ENCODE measurements at regions not wholly inside any gene's neighbourhood (a gene's known extent, or its start where the extent isn't known, plus 50 kb on each side); places are given as distances from the start of the nearest gene placed in this dataset.
A peak's percentile ranks its signal among the peaks of the same experiment; 100 is the strongest.

GRCh38 chr2:22878121-22878520 is 506.9 kb upstream of the KLHL29 start:
- H3K4me3 ChIP-seq (ENCODE audit: low read length): no peak overlapping the region
- no CpG with 5 or more reads among the region's 2 CpGs for WGBS (ENCODE audit: insufficient coverage, low lambda C conversion rate)

DNA sequence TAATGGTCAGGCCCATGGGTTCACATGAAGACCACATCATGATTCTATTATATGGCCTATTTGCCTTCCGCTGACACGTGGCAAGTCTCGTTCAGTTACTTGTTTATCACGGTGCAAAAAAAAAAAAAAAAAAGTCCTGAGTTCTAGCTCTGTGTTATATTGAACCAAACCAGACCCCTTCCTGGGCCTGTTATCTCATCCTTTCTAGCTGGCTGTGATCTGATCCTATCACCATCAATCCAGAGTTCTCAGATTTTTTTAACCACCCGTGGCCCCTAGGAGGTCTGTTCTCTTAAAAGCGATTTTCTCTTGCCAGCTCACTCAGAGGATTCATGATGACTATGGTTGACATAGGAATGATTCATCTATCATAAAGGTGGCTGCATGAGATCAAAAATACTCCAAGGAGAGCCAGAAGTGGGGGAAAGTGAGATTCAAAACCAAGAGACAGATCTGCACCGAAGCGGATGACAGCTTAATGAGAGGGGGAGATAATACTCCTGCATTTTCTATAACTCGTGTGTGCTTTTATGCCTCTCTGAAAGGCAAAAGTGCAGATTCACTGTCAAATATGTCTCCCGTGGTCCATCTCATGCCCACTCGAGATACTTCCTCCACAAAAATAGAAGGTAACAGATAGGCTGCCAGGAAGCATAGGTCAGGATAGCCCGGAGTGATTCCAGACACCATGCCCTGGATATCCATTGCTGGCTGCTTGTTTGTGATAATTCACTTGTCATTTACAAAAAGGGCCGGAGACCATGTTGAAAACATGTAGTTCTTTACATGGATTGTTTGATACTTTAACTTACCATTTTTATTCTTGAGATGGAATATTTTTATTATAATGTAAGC is 505.7 kb upstream of the KLHL29 start:
- no peak overlapping the region for H3K27ac ChIP-seq (ENCODE audit: low read length)
- H3K36me3 ChIP-seq (ENCODE audit: control insufficient read depth, insufficient read depth, low read length): no peaks in the 10 kb centered on the region
- no peaks in the 10 kb centered on the region for H3K9me3 ChIP-seq (ENCODE audit: control insufficient read depth, low read depth, low read length)
- H3K4me3 ChIP-seq (ENCODE audit: low read length): no peak overlapping the region
- WGBS (ENCODE audit: insufficient coverage, low lambda C conversion rate): 89% methylated on average over 3 of the region's 13 CpGs
- H3K4me1 ChIP-seq (ENCODE audit: control insufficient read depth, insufficient read depth, low read length): peaks cover 4% of the 10 kb centered on the region
- no peak for DNase-seq
- H3K27me3 ChIP-seq (ENCODE audit: control insufficient read depth, insufficient read depth, low read length): no peaks in the 10 kb centered on the region

More at GRCh38 chr2:22878121-22878520, 506.9 kb upstream of the KLHL29 start:
- no peak for DNase-seq
- no peak overlapping the region for H3K27ac ChIP-seq (ENCODE audit: low read length)
- no peaks in the 10 kb centered on the region for H3K36me3 ChIP-seq (ENCODE audit: control insufficient read depth, insufficient read depth, low read length)
- H3K4me1 ChIP-seq (ENCODE audit: control insufficient read depth, insufficient read depth, low read length): peaks cover 4% of the 10 kb centered on the region
- no peaks in the 10 kb centered on the region for H3K9me3 ChIP-seq (ENCODE audit: control insufficient read depth, low read depth, low read length)
- no peaks in the 10 kb centered on the region for H3K27me3 ChIP-seq (ENCODE audit: control insufficient read depth, insufficient read depth, low read length)

DNA sequence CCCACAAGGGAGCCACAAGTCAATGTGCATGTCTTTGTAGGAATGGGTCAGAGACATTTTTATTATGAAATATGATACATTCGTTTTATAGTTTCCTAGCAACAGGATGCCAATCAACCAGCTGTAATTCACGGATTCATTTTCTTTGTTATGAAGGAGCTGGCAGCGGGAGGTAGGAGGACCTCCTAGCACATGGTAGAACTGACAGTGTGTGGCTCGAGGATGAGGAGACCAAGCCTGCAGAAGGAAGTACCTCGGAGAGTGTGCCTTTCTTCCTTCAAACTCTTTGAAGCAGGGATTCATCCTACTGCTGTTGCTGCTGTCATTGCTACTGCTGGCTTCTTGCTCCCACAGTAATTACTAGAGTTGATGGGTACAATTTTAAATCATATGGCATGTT is 504.8 kb upstream of the KLHL29 start:
- DNase-seq: no peak
- H3K27me3 ChIP-seq (ENCODE audit: control insufficient read depth, insufficient read depth, low read length): no peaks in the 10 kb centered on the region
- H3K27ac ChIP-seq (ENCODE audit: low read length): no peak overlapping the region
- H3K4me1 ChIP-seq (ENCODE audit: control insufficient read depth, insufficient read depth, low read length): peaks cover 4% of the 10 kb centered on the region
- H3K4me3 ChIP-seq (ENCODE audit: low read length): no peak overlapping the region
- WGBS (ENCODE audit: insufficient coverage, low lambda C conversion rate): no CpG with 5 or more reads among the region's 5 CpGs
- no peaks in the 10 kb centered on the region for H3K36me3 ChIP-seq (ENCODE audit: control insufficient read depth, insufficient read depth, low read length)
- no peaks in the 10 kb centered on the region for H3K9me3 ChIP-seq (ENCODE audit: control insufficient read depth, low read depth, low read length)

GRCh38 chr2:22882011-22882410 is 503.0 kb upstream of the KLHL29 start:
- H3K27me3 ChIP-seq (ENCODE audit: control insufficient read depth, insufficient read depth, low read length): no peaks in the 10 kb centered on the region
- H3K9me3 ChIP-seq (ENCODE audit: control insufficient read depth, low read depth, low read length): no peaks in the 10 kb centered on the region
- WGBS (ENCODE audit: insufficient coverage, low lambda C conversion rate): no CpG with 5 or more reads among the region's 2 CpGs
- H3K4me3 ChIP-seq (ENCODE audit: low read length): no peak overlapping the region
- DNase-seq: peak; percentile 55 to 74
- peaks cover 4% of the 10 kb centered on the region for H3K4me1 ChIP-seq (ENCODE audit: control insufficient read depth, insufficient read depth, low read length)
- peak overlapping the region; percentile 20 for H3K27ac ChIP-seq (ENCODE audit: low read length)
- H3K36me3 ChIP-seq (ENCODE audit: control insufficient read depth, insufficient read depth, low read length): no peaks in the 10 kb centered on the region

GRCh38 chr2:22882643-22883042 is 502.3 kb upstream of the KLHL29 start:
- H3K4me3 ChIP-seq (ENCODE audit: low read length): no peak overlapping the region
- no peaks in the 10 kb centered on the region for H3K36me3 ChIP-seq (ENCODE audit: control insufficient read depth, insufficient read depth, low read length)
- WGBS (ENCODE audit: insufficient coverage, low lambda C conversion rate): 100% methylated on average over 1 of the region's 1 CpG
- H3K27ac ChIP-seq (ENCODE audit: low read length): no peak overlapping the region
- H3K9me3 ChIP-seq (ENCODE audit: control insufficient read depth, low read depth, low read length): no peaks in the 10 kb centered on the region
- H3K27me3 ChIP-seq (ENCODE audit: control insufficient read depth, insufficient read depth, low read length): no peaks in the 10 kb centered on the region
- peaks cover 9% of the 10 kb centered on the region for H3K4me1 ChIP-seq (ENCODE audit: control insufficient read depth, insufficient read depth, low read length)
- DNase-seq: no peak

DNA sequence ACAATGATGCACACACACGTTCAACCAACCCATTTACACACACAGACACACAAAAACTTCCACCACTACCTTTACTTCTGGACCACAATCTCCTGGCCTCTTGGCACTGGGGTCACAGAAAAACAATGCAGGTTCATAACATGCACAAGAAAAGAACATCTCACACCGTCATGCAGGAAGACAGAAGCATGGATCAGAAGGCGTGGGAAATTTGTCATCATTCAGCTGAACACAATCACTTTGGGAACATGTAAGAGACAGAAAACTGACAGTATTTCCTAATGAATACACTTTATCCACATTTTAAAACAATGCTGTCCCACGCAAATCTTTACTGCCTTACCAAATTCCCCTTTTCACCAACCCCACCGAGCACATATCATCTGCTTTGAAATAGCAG is 501.9 kb upstream of the KLHL29 start:
- H3K4me1 ChIP-seq (ENCODE audit: control insufficient read depth, insufficient read depth, low read length): peaks cover 12% of the 10 kb centered on the region
- no peak for DNase-seq
- H3K9me3 ChIP-seq (ENCODE audit: control insufficient read depth, low read depth, low read length): no peaks in the 10 kb centered on the region
- no peaks in the 10 kb centered on the region for H3K27me3 ChIP-seq (ENCODE audit: control insufficient read depth, insufficient read depth, low read length)
- WGBS (ENCODE audit: insufficient coverage, low lambda C conversion rate): 85% methylated on average over 3 of the region's 5 CpGs
- H3K4me3 ChIP-seq (ENCODE audit: low read length): no peak overlapping the region
- no peak overlapping the region for H3K27ac ChIP-seq (ENCODE audit: low read length)
- H3K36me3 ChIP-seq (ENCODE audit: control insufficient read depth, insufficient read depth, low read length): no peaks in the 10 kb centered on the region

DNA sequence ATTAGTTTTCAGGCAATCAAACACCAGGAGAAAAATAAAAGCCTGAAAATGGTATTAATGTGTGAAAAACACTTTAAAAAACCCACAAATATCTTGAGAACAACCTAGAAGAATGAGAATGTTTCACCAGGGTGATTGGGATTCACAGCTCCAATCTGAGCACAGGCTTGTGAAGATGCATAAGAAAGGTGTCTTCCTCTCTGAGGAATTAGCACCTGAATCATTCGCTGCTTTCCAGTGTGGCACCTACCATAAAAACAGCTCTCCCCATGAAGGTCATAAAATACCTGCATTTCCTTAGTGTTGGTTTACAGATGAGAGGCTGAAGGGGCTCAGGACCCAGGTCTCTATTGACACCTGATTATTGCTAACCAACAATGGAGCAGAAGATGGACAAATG is 499.7 kb upstream of the KLHL29 start:
- peaks cover 14% of the 10 kb centered on the region for H3K4me1 ChIP-seq (ENCODE audit: control insufficient read depth, insufficient read depth, low read length)
- H3K27ac ChIP-seq (ENCODE audit: low read length): no peak overlapping the region
- WGBS (ENCODE audit: insufficient coverage, low lambda C conversion rate): no CpG with 5 or more reads among the region's 1 CpG
- no peak for DNase-seq
- H3K27me3 ChIP-seq (ENCODE audit: control insufficient read depth, insufficient read depth, low read length): no peaks in the 10 kb centered on the region
- no peak overlapping the region for H3K4me3 ChIP-seq (ENCODE audit: low read length)
- H3K36me3 ChIP-seq (ENCODE audit: control insufficient read depth, insufficient read depth, low read length): no peaks in the 10 kb centered on the region
- H3K9me3 ChIP-seq (ENCODE audit: control insufficient read depth, low read depth, low read length): no peaks in the 10 kb centered on the region

DNA sequence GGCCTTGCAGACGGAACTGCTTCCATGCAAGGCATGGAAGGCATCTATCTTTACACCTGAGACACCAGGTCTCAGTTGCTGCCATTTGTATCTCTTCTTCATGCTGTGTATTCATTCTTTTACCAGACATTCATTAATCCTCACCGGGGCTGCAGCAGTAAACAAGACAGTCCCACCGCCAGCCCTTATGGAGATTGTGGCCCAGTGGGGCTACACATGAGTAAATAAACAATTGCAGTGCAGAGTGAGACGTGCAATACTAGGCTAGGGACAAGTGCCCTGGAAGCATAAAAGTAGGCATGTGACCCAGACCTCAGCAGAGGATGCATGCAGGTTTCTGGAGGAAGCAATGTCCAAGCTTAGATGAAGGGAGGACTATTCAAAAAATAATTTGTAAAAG is 497.6 kb upstream of the KLHL29 start:
- peaks cover 13% of the 10 kb centered on the region for H3K4me1 ChIP-seq (ENCODE audit: control insufficient read depth, insufficient read depth, low read length)
- H3K4me3 ChIP-seq (ENCODE audit: low read length): no peak overlapping the region
- no CpG with 5 or more reads among the region's 4 CpGs for WGBS (ENCODE audit: insufficient coverage, low lambda C conversion rate)
- H3K36me3 ChIP-seq (ENCODE audit: control insufficient read depth, insufficient read depth, low read length): no peaks in the 10 kb centered on the region
- H3K9me3 ChIP-seq (ENCODE audit: control insufficient read depth, low read depth, low read length): no peaks in the 10 kb centered on the region
- H3K27me3 ChIP-seq (ENCODE audit: control insufficient read depth, insufficient read depth, low read length): no peaks in the 10 kb centered on the region
- peak overlapping the region; percentile 57 for H3K27ac ChIP-seq (ENCODE audit: low read length)
- peak in 1 of 2 donors; percentile 30 for DNase-seq

DNA sequence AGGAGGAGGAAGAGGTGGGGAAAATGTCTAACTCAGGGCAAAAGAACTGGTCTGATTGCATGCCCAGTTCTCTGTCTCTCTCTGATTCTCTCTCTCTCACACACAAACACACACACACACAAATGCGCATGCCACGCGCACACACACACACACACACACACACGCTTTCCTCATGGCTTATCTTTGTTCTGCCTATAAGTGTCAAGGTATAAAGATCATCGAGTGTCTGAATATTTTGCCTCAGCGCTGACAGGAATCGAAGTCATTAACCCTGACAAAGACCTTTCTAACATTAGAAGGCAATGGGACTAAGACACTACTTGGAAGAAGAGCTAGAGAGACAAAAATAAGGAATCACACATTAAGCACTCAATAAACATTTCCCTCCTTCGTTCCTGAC is 497.1 kb upstream of the KLHL29 start:
- peaks cover 10% of the 10 kb centered on the region for H3K4me1 ChIP-seq (ENCODE audit: control insufficient read depth, insufficient read depth, low read length)
- no CpG with 5 or more reads among the region's 8 CpGs for WGBS (ENCODE audit: insufficient coverage, low lambda C conversion rate)
- H3K4me3 ChIP-seq (ENCODE audit: low read length): no peak overlapping the region
- no peaks in the 10 kb centered on the region for H3K27me3 ChIP-seq (ENCODE audit: control insufficient read depth, insufficient read depth, low read length)
- H3K9me3 ChIP-seq (ENCODE audit: control insufficient read depth, low read depth, low read length): no peaks in the 10 kb centered on the region
- H3K36me3 ChIP-seq (ENCODE audit: control insufficient read depth, insufficient read depth, low read length): no peaks in the 10 kb centered on the region
- DNase-seq: peak; percentile 66 to 79
- H3K27ac ChIP-seq (ENCODE audit: low read length): peak overlapping the region; percentile 57

DNA sequence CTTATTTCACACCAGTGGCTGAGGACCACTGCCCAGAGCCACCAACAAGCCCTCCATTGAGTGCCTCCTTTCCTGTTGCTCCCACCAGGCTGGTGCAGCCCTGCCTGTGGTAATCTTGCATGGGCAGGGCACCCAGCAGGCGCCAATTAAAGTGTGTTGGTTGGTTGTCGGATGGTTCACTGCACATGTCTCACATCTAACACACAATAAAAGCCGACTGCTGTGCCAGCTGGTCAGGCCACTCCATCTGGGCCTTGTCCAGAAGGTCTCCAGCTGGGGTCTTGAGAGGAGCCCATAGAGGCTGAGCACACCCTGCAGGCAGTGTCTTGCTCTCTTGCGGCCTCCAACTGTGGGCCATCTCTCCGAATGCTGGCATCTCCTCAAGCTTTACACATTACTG is 494.8 kb upstream of the KLHL29 start:
- Histone ChIP-seq H3K9me3 (ENCODE audit: control insufficient read depth, low read depth, low read length) (no peaks in the 10 kb centered on the region), H3K36me3 (ENCODE audit: control insufficient read depth, insufficient read depth, low read length) (no peaks in the 10 kb centered on the region), H3K27me3 (ENCODE audit: control insufficient read depth, insufficient read depth, low read length) (no peaks in the 10 kb centered on the region), H3K27ac (ENCODE audit: low read length) (no peak overlapping the region), H3K4me3 (ENCODE audit: low read length) (no peak overlapping the region), H3K4me1 (ENCODE audit: control insufficient read depth, insufficient read depth, low read length) (peaks cover 10% of the 10 kb centered on the region)
- no peak for DNase-seq
- no CpG with 5 or more reads among the region's 5 CpGs for WGBS (ENCODE audit: insufficient coverage, low lambda C conversion rate)
